ENCODE measurements at regions not wholly inside any gene's neighbourhood (a gene's known extent, or its start where the extent isn't known, plus 50 kb on each side); places are given as distances from the start of the nearest gene placed in this dataset.
"Not testable (repeated sequence)": the region's sequence is repeated elsewhere in the genome, so short reads cannot be mapped to it uniquely, and the experiment has no call there.

GRCh38 chr5:23727271-23727670, 219.9 kb downstream of the PRDM9 start:
- DNase-seq = no peak

GRCh38 chr5:23730023-23730422, 222.6 kb downstream of the PRDM9 start:
- DNase-seq = no peak

DNA sequence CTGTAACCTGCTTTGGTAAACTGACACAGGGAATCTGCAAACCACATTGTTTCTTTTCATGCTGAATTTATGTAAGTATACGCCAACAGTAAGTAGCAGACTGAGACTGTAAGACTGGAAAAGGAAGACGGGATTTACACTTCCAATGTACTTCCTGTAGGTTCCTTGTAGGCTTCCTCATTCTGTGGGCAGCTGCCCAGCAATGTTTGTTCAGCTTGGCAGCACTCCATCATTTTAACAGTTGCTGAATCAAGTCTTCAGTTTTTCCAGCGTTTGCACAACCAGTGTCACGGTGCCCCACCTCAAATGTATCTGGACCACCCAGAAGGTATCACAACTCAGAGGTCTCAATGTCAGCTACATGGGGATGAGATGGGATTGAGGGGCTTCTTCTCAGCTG, 232.6 kb downstream of the PRDM9 start:
- no peak for DNase-seq

DNA sequence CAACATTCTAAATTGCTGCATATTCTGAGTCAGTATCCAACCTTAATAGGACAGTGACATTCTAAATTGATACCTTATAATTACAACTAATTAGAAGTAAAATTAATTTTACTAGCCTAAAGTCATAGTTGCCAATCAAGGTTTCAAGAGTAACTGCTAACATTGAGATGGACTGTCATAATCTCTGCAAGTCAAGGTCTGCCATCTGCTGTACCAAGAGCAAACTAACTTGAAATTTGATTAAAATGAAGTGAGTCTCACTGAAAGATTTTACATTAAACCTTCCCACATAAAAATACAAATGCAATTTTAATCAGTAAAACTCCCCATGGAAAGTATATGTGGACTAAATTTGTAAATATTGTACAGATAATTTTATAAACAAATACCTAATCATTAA, 235.3 kb downstream of the PRDM9 start:
- DNase-seq = no peak

GRCh38 chr5:23755906-23756305, 248.5 kb downstream of the PRDM9 start:
- no peak for DNase-seq

DNA sequence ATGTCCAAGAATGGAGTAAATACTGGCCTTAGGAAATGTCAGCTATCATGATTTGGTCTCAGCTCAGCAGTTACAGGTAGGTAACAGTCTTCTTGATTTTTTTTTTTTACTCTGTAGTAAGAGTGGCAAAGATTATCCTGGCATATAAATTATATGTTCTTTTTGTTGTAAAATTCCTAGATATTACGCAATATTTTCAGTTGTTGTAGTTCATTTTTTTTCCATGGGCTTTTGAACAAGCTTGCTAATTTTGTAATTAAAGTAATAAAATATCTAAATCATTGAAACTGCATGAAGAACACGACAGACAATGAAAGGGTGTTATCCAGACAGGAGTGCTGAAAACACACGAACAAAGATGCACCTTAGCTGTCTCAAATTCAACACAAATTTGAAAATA, 249.4 kb downstream of the PRDM9 start:
- DNase-seq = no peak

- no peak for DNase-seq
These were observed 255.8 kb downstream of the PRDM9 start for GRCh38 chr5:23763170-23763569.

- DNase-seq = no peak
These were observed 269.3 kb downstream of the PRDM9 start for GRCh38 chr5:23776684-23777083.

DNA sequence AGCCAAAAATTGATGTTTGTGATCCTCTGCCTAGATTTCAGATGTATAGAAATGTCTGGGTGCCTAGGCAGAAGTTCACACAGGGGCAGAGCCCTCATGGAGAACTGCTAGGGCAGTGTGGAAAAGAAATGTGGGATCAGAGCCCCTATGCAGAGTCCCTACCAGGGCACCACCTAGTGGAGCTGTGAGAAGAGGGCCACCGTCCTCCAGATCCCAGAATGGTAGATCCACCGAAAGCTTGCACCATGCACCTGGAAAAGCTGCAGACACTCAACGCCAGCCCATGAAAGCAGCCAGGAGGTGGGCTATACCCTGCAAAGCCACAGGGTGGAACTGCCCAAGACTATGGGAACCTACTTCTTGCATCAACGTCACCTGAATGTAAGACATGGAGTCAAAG, 292.9 kb downstream of the PRDM9 start:
- not testable (repeated sequence) for DNase-seq

DNA sequence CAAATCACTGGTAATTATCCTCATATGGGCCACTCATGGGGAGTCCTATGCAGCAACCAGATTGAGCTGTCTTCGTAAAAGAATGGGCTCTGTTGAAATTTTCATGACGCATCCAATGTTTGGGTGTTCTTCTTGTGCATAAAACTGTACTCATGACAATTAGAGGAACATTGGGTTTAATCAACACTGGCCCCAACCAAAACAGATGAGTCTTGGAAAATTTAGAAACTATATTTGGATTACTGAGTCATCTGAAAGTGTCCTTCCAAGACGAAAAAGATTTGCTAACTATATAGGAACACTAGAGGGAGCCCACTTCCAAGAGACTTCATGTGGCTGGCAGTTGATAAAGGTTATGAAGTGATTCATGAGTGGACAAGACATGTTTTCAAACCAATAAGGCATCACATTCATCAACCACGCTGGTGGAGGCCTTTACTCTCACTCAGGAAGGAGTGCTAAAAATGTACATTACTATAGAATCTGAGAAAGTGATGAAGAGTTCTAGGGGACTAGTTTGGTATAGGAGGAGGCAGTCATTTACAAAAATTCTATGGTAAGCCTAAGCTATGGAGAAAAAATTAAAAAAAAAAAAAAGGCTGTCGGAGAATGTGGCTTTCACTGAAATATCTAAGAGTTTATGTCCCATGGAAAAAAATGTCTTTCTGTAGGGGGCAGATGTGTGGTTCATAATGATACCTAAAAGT, 313.5 kb downstream of the PRDM9 start:
- no peak for DNase-seq

DNA sequence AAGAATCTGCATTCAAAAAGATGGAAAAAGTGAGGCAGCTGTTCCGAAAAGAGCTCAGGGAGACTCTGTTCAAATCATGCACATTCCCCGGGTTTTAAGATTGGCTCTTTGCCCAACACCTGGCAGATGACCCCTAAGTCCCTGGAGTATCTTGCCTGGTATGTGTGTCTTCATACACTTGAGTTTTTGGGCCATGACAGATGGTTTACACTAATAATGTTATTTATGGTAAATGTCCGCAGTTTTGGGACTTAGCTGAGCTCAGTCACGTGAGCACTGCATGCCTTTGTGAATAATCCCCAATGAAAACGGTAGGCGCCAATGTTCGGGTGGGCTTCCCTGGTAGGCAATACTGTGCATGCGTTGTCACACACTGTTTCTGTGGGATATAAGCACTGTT, 316.1 kb downstream of the PRDM9 start:
- no peak for DNase-seq

- DNase-seq = no peak
These were observed 317.8 kb downstream of the PRDM9 start for GRCh38 chr5:23825196-23825595.

DNA sequence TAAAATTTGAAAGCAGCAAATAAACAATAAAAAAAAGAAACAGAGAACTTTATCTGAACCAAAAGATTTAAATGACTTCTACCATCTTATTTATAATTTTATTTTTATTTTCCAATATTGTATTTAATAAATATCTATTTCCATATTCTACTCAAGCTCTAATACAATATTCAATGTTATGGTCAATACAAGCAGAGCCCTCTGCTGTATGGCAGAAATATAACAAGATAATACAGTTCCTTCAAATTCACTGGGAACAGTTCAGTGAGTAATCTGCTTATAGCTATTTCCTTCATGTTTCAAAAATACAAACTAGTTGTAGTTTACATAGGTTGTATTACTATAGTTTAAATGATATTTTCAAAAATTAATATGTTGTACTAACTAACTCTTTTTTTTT, 332.7 kb downstream of the PRDM9 start:
- no peak for DNase-seq

DNA sequence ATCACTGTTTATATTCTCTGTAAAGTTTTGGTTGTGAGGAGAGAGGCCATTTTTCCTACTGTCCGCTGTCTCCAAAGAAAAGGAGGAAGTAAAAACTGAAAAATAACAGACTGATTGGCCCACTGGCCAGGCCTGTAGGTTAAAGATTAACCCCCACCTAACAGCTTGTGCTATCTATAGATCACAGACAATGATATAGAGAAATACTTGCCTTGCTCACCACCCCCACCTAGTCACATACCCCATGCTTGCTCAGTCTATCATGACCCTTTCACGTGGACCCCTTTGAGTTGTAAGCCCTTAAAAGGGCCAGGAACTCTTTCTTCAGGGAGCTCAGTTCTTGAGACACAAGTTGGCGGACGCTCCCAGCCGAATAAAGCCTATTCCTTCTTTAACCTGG, 357.4 kb downstream of the PRDM9 start:
- DNase-seq = no peak

DNA sequence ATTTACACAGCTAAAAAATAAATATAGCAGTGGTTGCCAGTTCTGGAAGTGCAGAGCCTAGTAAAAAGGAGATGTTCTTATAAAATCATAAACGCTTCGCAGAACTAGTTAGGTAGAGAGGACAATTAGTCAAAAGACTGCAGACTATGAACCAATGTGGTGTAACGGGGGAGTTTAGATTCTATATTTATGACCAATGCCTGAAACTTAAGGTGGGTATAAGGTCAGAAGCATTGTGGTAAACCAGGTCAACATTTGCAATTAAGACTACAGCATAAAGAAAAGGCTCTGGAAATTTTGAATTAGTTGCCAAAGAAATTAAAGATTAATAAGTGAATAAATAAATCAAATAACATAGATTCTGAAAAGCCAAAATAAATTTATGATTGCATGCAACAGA, 370.4 kb downstream of the PRDM9 start:
- DNase-seq = no peak

- DNase-seq = no peak
These were observed 377.1 kb downstream of the PRDM9 start for GRCh38 chr5:23884405-23885031.

DNA sequence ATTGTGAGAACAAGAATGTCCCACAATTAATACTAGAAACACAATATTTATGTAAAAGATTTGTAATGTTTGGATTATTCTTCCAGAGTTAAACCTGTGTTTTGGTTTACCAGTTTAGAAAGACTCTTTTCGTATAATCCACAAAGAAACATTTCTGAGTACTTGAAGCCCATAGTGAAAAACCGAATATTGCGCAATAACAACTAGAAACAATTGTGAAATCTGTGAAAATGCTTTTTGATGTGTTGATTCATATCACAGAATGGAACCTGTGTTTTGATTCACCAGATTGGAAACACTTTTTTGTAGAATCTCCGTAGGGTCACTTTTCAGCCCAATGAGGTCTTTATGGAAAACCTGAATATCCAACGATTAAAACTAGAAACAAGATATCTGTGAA, 386.2 kb downstream of the PRDM9 start:
- no peak for DNase-seq

GRCh38 chr5:23895614-23896013, 388.2 kb downstream of the PRDM9 start:
- DNase-seq = no peak

- no peak for DNase-seq
These were observed 423.6 kb downstream of the PRDM9 start for GRCh38 chr5:23930985-23931384.

DNA sequence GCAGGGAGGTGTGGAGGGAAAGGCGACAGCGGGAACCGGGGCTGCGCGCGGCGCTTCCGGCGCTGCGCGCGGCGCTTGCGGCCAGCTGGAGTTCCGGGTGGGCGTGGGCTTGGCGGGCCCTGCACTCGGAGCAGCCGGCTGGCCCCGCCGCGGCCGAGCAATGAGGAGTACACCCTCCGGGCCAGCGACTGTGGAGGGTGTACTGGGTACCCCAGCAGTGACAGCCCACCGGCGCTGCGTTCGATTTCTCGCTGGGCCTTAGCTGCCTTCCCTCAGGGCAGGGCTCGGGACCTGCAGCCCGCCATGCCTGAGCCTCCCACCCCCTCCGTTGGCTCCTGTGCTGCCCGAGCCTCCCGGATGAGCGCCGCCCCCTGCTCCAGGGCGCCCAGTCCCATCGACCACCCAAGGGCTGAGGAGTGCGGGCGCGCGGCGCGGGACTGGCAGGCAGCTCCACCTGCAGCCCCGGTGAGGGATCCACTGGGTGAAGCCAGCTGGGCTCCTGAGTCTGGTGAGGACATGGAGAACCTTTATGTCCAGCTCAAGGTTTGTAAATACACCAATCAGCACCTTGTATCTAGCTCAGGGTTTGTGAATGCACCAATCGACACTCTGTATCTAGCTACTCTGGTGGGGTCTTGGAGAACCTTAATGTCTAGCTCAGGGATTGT, 444.0 kb downstream of the PRDM9 start:
- DNase-seq = not testable (repeated sequence)

DNA sequence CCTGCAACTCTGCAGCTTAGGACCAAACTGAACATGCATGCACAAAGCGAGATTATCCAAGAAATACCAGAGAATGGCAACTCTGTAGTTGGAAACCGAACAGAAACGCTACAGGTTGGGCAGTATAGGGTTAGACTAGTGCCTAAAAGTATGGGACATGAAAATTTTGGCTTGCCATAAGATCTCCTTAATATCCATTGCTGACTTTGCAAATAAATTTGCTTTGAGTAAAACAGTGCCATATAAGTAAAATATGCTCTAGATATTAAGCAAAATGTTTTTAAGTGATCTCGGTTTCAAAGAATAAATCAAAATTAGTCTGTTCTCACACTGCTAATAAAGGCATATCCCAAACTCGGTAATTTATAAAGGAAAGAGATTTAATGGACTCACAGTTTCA, 456.0 kb downstream of the PRDM9 start:
- DNase-seq = no peak

- no peak for DNase-seq
These were observed 470.0 kb downstream of the PRDM9 start for GRCh38 chr5:23977365-23977764.

GRCh38 chr5:23977997-23978396, 470.6 kb downstream of the PRDM9 start:
- DNase-seq = peak; percentile 2

DNA sequence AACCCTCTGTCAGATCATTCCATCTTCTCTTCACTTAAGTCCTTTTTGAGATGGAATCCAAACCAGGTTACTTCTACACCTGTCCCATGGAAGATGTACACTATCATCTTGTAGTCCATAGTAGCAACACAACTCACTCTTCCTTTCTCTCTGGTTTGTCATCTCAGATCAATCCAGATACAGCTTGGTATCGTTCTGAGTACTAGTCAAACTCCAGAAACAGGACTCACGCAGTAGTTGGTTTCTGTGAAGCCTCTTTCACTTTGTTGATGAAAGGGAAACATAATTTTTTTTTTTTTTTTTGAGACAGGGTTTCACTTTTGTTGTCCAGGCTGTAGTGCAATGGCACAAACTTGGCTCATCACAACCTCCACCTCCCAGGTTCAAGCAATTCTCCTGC, 484.0 kb downstream of the PRDM9 start:
- DNase-seq = no peak

All from stimulated activated CD4-positive, alpha-beta T cell treated with anti-CD3 and anti-CD28 coated beads, Interleukin-1b, Interleukin-23, amount 100 ng/mL, for 48 hours (primary cell).